ENCODE measurements at regions not wholly inside any gene's neighbourhood (a gene's known extent, or its start where the extent isn't known, plus 50 kb on each side); places are given as distances from the start of the nearest gene placed in this dataset.

GRCh38 chr12:75850721-75851462 lies 180.7 kb downstream of the PHLDA1 start:
- intact Hi-C loops (cut with micrococcal nuclease) (no loop called here), in situ Hi-C loops (cut with MboI) (no loop called here)
- H4K20me1 ChIP-seq (replicated peaks; ENCODE audit: control insufficient read depth, insufficient read depth, low read length) = no peaks in the 10 kb centered on the region
- POLR2A ChIA-PET = no interaction called here
- H3K9me3 ChIP-seq (replicated peaks; ENCODE audit: control insufficient read depth, insufficient read depth, low read depth, low read length) = no peaks in the 10 kb centered on the region
- FAIRE-seq (no peak), DNase-seq (ENCODE audit: extremely low read depth in 1 of 4, low spot score in 3 of 4) (no peak), ATAC-seq (no peak)
- H3K9ac ChIP-seq (ENCODE audit: insufficient read depth in 1 of 2, low read depth in 2 of 2, low read length in 2 of 2) = no peak overlapping the region
- CTCF ChIA-PET (ENCODE audit: low intra/inter-chr PET ratio) = no interaction called here
- no peaks in the 10 kb centered on the region for H3K9me1 ChIP-seq (ENCODE audit: control insufficient read depth, insufficient read depth, low read length)
- H3K79me2 ChIP-seq (ENCODE audit: control insufficient read depth, insufficient read depth, low read length) = no peaks in the 10 kb centered on the region
- peaks cover 5 to 10% of the 10 kb centered on the region in 2 experiments; a peak in 3 of 5 replicates for H3K27me3 ChIP-seq (ENCODE audit: control insufficient read depth in 2 of 2, insufficient read depth in 2 of 2, low read length in 2 of 2)
- no TSS peak for BruUV-seq (replicated peaks)
- peak; percentile 40; the same call in 1 of the 2 replicates for TF ChIP-seq FOSL1 (tag; conservative IDR thresholded peaks at IDR 0.05)
- TF ChIP-seq PCBP2 (IDR thresholded peaks at IDR 0.05; ENCODE audit: low read depth, low read length, poor library complexity, severe bottlenecking) = no peak
- WGBS (ENCODE audit: insufficient coverage, low coverage, missing lambda C conversion rate) = 11% methylated on average over 4 of the region's 4 CpGs
- no peak overlapping the region for H2AFZ ChIP-seq (ENCODE audit: low read depth, low read length)
- H3K4me2 ChIP-seq (ENCODE audit: insufficient read depth, low read length) = no peak overlapping the region
- no peak overlapping the region for H3K4me3 ChIP-seq
- H3K4me1 ChIP-seq (replicated peaks in 1 of 2; ENCODE audit: control insufficient read depth in 2 of 2, insufficient read depth in 2 of 2, low read length in 2 of 2) = no peaks in the 10 kb centered on the region
- no peak overlapping the region for H3K27ac ChIP-seq (ENCODE audit: extremely low read depth, low read depth, low read length)
- H3K36me3 ChIP-seq (ENCODE audit: control insufficient read depth, insufficient read depth, low read length) = no peaks in the 10 kb centered on the region

- no peak for FAIRE-seq
- Histone ChIP-seq H3K9me1 (ENCODE audit: control insufficient read depth, insufficient read depth, low read length) (no peaks in the 10 kb centered on the region), H3K27ac (ENCODE audit: extremely low read depth, low read depth, low read length) (no peak overlapping the region), H3K9me3 (replicated peaks; ENCODE audit: control insufficient read depth, insufficient read depth, low read depth, low read length) (no peaks in the 10 kb centered on the region), H3K79me2 (ENCODE audit: control insufficient read depth, insufficient read depth, low read length) (no peaks in the 10 kb centered on the region), H3K4me2 (ENCODE audit: insufficient read depth, low read length) (no peak overlapping the region), H3K27me3 (ENCODE audit: control insufficient read depth in 2 of 2, insufficient read depth in 2 of 2, low read length in 2 of 2) (peaks cover 5 to 10% of the 10 kb centered on the region in 2 experiments; a peak in 3 of 5 replicates), H4K20me1 (replicated peaks; ENCODE audit: control insufficient read depth, insufficient read depth, low read length) (no peaks in the 10 kb centered on the region), H3K9ac (ENCODE audit: insufficient read depth in 1 of 2, low read depth in 2 of 2, low read length in 2 of 2) (no peak overlapping the region), H3K4me3 (no peak overlapping the region), H3K36me3 (ENCODE audit: control insufficient read depth, insufficient read depth, low read length) (no peaks in the 10 kb centered on the region), H2AFZ (ENCODE audit: low read depth, low read length) (no peak overlapping the region), H3K4me1 (replicated peaks in 1 of 2; ENCODE audit: control insufficient read depth in 2 of 2, insufficient read depth in 2 of 2, low read length in 2 of 2) (peaks cover 0 to 3% of the 10 kb centered on the region in 2 experiments; a peak in 1 of 5 replicates)
- no peak for DNase-seq (ENCODE audit: extremely low read depth in 1 of 4, low spot score in 3 of 4)
- no peak for ATAC-seq
- intact Hi-C loops (cut with micrococcal nuclease) = no loop called here
- in situ Hi-C loops (cut with MboI) = no loop called here
- WGBS (ENCODE audit: insufficient coverage, low coverage, missing lambda C conversion rate) = 24% methylated on average over 1 of the region's 1 CpG
- no TSS peak for BruUV-seq (replicated peaks)
- CTCF ChIA-PET (ENCODE audit: low intra/inter-chr PET ratio) = no interaction called here
- POLR2A ChIA-PET = interaction anchor here (1.3 kb wide), 1 partner anchor 11 kb away, joined by 6 read pairs; no protein-coding TSS in a partner anchor
- TF ChIP-seq CREB5 (CRISPR knock-in tag; IDR thresholded peaks at IDR 0.05) = no peak
- TF ChIP-seq CTCF (IDR thresholded peaks at IDR 0.05 in 2 of 3, conservative IDR thresholded peaks at IDR 0.05 in 1 of 3; ENCODE audit: insufficient read depth in 2 of 3, low read depth in 1 of 3, low read length in 3 of 3) = no peak
- no peak for TF ChIP-seq ZNF79 (CRISPR knock-in tag; IDR thresholded peaks at IDR 0.05; ENCODE audit: low read depth)
- TF ChIP-seq, protein P1, sequence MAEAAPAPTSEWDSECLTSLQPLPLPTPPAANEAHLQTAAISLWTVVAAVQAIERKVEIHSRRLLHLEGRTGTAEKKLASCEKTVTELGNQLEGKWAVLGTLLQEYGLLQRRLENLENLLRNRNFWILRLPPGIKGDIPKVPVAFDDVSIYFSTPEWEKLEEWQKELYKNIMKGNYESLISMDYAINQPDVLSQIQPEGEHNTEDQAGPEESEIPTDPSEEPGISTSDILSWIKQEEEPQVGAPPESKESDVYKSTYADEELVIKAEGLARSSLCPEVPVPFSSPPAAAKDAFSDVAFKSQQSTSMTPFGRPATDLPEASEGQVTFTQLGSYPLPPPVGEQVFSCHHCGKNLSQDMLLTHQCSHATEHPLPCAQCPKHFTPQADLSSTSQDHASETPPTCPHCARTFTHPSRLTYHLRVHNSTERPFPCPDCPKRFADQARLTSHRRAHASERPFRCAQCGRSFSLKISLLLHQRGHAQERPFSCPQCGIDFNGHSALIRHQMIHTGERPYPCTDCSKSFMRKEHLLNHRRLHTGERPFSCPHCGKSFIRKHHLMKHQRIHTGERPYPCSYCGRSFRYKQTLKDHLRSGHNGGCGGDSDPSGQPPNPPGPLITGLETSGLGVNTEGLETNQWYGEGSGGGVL (CRISPR knock-in tag; IDR thresholded peaks at IDR 0.05) = no peak
- no peak for TF ChIP-seq ZNF140 (CRISPR knock-in tag; IDR thresholded peaks at IDR 0.05)
- no peak for TF ChIP-seq STAT5B (CRISPR knock-in tag; IDR thresholded peaks at IDR 0.05)
- TF ChIP-seq SLC30A9 (CRISPR knock-in tag; IDR thresholded peaks at IDR 0.05) = no peak
Observed at GRCh38 chr12:75848961-75849360, 182.6 kb downstream of the PHLDA1 start.
